H1 (cell line): ENCODE measurements at regions not wholly inside any gene's neighbourhood (a gene's known extent, or its start where the extent isn't known, plus 50 kb on each side); places are given as distances from the start of the nearest gene placed in this dataset.

Source experiments
- CTCF ChIA-PET: fragments of 300-600 bp; sonication (Branson Sonifier 250); formaldehyde crosslinking; loops from one replicate; lab custom pipeline; 2021; ENCODE audit not compliant: partially characterized antibody; lab: Charles Lee
- POLR2A ChIA-PET: fragments of 300-600 bp; sonication (Branson Sonifier 250); formaldehyde crosslinking; loops from one replicate; lab custom pipeline; 2021; ENCODE audit warnings: inconsistent platforms; ENCODE audit not compliant: partially characterized antibody; lab: Charles Lee
- DNase-seq, 2 experiments: peaks; one replicate each; pipeline versions ENCODE4 v3.0.0 to v3.0.0-alpha.2; 2010 to 2022; ENCODE audit warnings: low spot score in 2 of 2, low read depth in 1 of 2, mixed read lengths in 1 of 2
- FAIRE-seq: peaks from 2 replicates; lab custom pipeline; 2011; peaks lifted over from hg19 to GRCh38; lab: Jason Lieb, UNC
- H2AFZ ChIP-seq: 2 replicates; pipeline ENCODE4 v1.8.1; 2012; ENCODE audit warnings: low read length, inconsistent platforms
- H2AK5ac ChIP-seq: 2 replicates; pipeline ENCODE4 v1.6.1; 2013; ENCODE audit warnings: low read depth, low read length
- H2BK120ac ChIP-seq: replicated peaks from 2 replicates; pipeline ENCODE3; 2013; ENCODE audit warnings: low read depth, low read length, inconsistent platforms
- H2BK12ac ChIP-seq: 2 replicates; pipeline ENCODE4 v1.6.1; 2013; ENCODE audit warnings: low read depth, low read length
- H2BK15ac ChIP-seq: 2 replicates; pipeline ENCODE4 v1.6.1; 2013; ENCODE audit warnings: low read length
- H2BK20ac ChIP-seq: 2 replicates; pipeline ENCODE4 v1.6.1; 2013; ENCODE audit warnings: low read length
- H2BK5ac ChIP-seq: 2 replicates; pipeline ENCODE4 v1.6.1; 2013; ENCODE audit warnings: low read depth, low read length
- H3K14ac ChIP-seq: 2 replicates; pipeline ENCODE4 v1.6.1; 2013; ENCODE audit warnings: inconsistent platforms; ENCODE audit not compliant: insufficient read length
- H3K18ac ChIP-seq: 2 replicates; pipeline ENCODE4 v1.6.1; 2013; ENCODE audit warnings: low read length; ENCODE audit errors: extremely low read depth
- H3K23ac ChIP-seq: 2 replicates; pipeline ENCODE4 v1.6.1; 2013; ENCODE audit warnings: inconsistent platforms; ENCODE audit not compliant: insufficient read length
- H3K23me2 ChIP-seq: 2 replicates; pipeline ENCODE4 v1.6.1; 2013; ENCODE audit warnings: low read depth, low read length
- H3K27ac ChIP-seq: 2 replicates; pipeline ENCODE4 v1.6.1; 2011; ENCODE audit warnings: low read depth, low read length, inconsistent platforms
- H3K27me3 ChIP-seq, 4 experiments: replicated peaks in 1 of 4; 1 replicate in 1 of 4; 2 replicates in 3 of 4; pipeline versions ENCODE4 v1.6.1 to v1.8.1; 2011 to 2013; ENCODE audit warnings: low read length in 3 of 4, mild to moderate bottlenecking in 3 of 4, inconsistent platforms in 2 of 4, mixed read lengths in 2 of 4, moderate library complexity in 1 of 4; ENCODE audit not compliant: control insufficient read depth in 3 of 4, insufficient read depth in 3 of 4; ENCODE audit errors: extremely low read depth in 1 of 4
- H3K36me3 ChIP-seq, 4 experiments: 2 replicates each; pipeline versions ENCODE4 v1.6.1 to v1.8.1; 2011 to 2013; ENCODE audit warnings: mild to moderate bottlenecking in 4 of 4, low read length in 3 of 4, moderate library complexity in 2 of 4, control low read depth in 1 of 4, inconsistent platforms in 1 of 4; ENCODE audit not compliant: insufficient read depth in 4 of 4, control insufficient read depth in 2 of 4
- H3K4ac ChIP-seq: replicated peaks from 2 replicates; pipeline ENCODE3; 2013; ENCODE audit warnings: low read length, low read depth, mixed read lengths, inconsistent platforms; ENCODE audit not compliant: insufficient read length
- H3K4me1 ChIP-seq, 4 experiments: replicated peaks in 1 of 4; 1 replicate in 1 of 4; 2 replicates in 3 of 4; pipeline versions ENCODE4 v1.6.1 to v1.8.1; 2011 to 2013; ENCODE audit warnings: low read length in 3 of 4, inconsistent platforms in 2 of 4, mixed read lengths in 1 of 4; ENCODE audit not compliant: insufficient read depth in 4 of 4, control insufficient read depth in 3 of 4
- H3K4me2 ChIP-seq, 2 experiments: 2 replicates each; pipeline versions ENCODE4 v1.6.1 to v1.8.1; 2011 to 2013; ENCODE audit warnings: low read depth in 2 of 2, low read length in 2 of 2, control low read depth in 1 of 2, inconsistent platforms in 1 of 2, mild to moderate bottlenecking in 1 of 2; ENCODE audit not compliant: insufficient read depth in 1 of 2
- H3K4me3 ChIP-seq, 4 experiments: fragments of 200-600, 300-600 bp in 1 of 4; sonication (generic), shearing (Covaris generic), sonication (Bioruptor Twin) in 1 of 4; 2 replicates each; pipeline versions ENCODE4 v1.5.1 to v1.8.1; 2011 to 2016; ENCODE audit warnings: low read length in 4 of 4, low read depth in 3 of 4, control low read depth in 2 of 4, inconsistent platforms in 2 of 4, mild to moderate bottlenecking in 2 of 4, mixed read lengths in 1 of 4, moderate library complexity in 1 of 4; ENCODE audit not compliant: insufficient read depth in 2 of 4; ENCODE audit errors: extremely low read depth in 1 of 4
- H3K56ac ChIP-seq: replicated peaks from 2 replicates; pipeline ENCODE3; 2013; ENCODE audit warnings: low read depth, mild to moderate bottlenecking, mixed read lengths, low read length, inconsistent platforms; ENCODE audit not compliant: insufficient read length
- H3K79me1 ChIP-seq: 2 replicates; pipeline ENCODE4 v1.6.1; 2013; ENCODE audit warnings: low read depth, low read length, control low read depth
- H3K79me2 ChIP-seq, 2 experiments: 2 replicates each; pipeline versions ENCODE4 v1.6.1 to v1.8.1; 2012 to 2013; ENCODE audit warnings: low read length in 2 of 2, mild to moderate bottlenecking in 2 of 2, inconsistent platforms in 1 of 2; ENCODE audit not compliant: insufficient read depth in 2 of 2, control insufficient read depth in 1 of 2
- H3K9ac ChIP-seq, 4 experiments: replicated peaks in 1 of 4; 1 replicate in 1 of 4; 2 replicates in 3 of 4; pipeline versions ENCODE4 v1.6.1 to v1.8.1; 2011 to 2013; ENCODE audit warnings: low read depth in 3 of 4, low read length in 3 of 4, control low read depth in 2 of 4, mild to moderate bottlenecking in 2 of 4, moderate library complexity in 2 of 4, inconsistent platforms in 1 of 4; ENCODE audit errors: extremely low read depth in 1 of 4
- H3K9me3 ChIP-seq, 2 experiments: 2 replicates each; pipeline versions ENCODE4 v1.6.1 to v1.8.1; 2012 to 2013; ENCODE audit warnings: mild to moderate bottlenecking in 2 of 2, moderate library complexity in 2 of 2, control low read depth in 1 of 2, inconsistent platforms in 1 of 2, low read depth in 1 of 2, low read length in 1 of 2, mixed read lengths in 1 of 2; ENCODE audit not compliant: insufficient read depth in 2 of 2
- H4K20me1 ChIP-seq, 2 experiments: replicated peaks in 1 of 2; 2 replicates each; pipeline versions ENCODE3 to v1.8.1; 2011 to 2013; ENCODE audit warnings: inconsistent platforms in 2 of 2, low read length in 2 of 2, mild to moderate bottlenecking in 1 of 2; ENCODE audit not compliant: insufficient read depth in 2 of 2, control insufficient read depth in 1 of 2
- H4K5ac ChIP-seq: 2 replicates; pipeline ENCODE4 v1.6.1; 2013; ENCODE audit warnings: low read length, low read depth, mixed read lengths, inconsistent platforms; ENCODE audit not compliant: insufficient read length
- H4K8ac ChIP-seq: 2 replicates; pipeline ENCODE4 v1.8.0; 2013; ENCODE audit warnings: mild to moderate bottlenecking, moderate library complexity, low read length, inconsistent platforms; ENCODE audit not compliant: insufficient read depth; ENCODE audit errors: extremely low read depth
- H4K91ac ChIP-seq: replicated peaks from 2 replicates; pipeline ENCODE3; 2013; ENCODE audit warnings: low read length, mixed read lengths, inconsistent platforms; ENCODE audit not compliant: insufficient read length
- ATF3 ChIP-seq: IDR thresholded peaks from 2 replicates; pipeline ENCODE4 v1.6.1; 2011; ENCODE audit warnings: low read depth, mild to moderate bottlenecking, low read length; ENCODE audit not compliant: insufficient read depth
- GABPA ChIP-seq: IDR thresholded peaks from 2 replicates; pipeline ENCODE4 v1.6.1; 2011; ENCODE audit warnings: mild to moderate bottlenecking, low read length, moderate library complexity, borderline replicate concordance; ENCODE audit not compliant: insufficient read depth
- GTF2F1 ChIP-seq: IDR thresholded peaks from 2 replicates; pipeline ENCODE4 v1.6.1; 2012; ENCODE audit warnings: low read depth, low read length, improper control_type of control experiment, borderline replicate concordance
- HDAC2 ChIP-seq, 2 experiments: fragments of 300-600 bp in 1 of 2; sonication (generic) in 1 of 2; IDR thresholded peaks; 2 replicates each; pipeline ENCODE4 v1.6.1; 2011 to 2012; ENCODE audit warnings: low read depth in 2 of 2, low read length in 2 of 2, mild to moderate bottlenecking in 2 of 2, moderate library complexity in 2 of 2, borderline replicate concordance in 1 of 2, inconsistent platforms in 1 of 2
- HDAC6 ChIP-seq: IDR thresholded peaks from one replicate; pipeline ENCODE4 v1.7.1; 2012; ENCODE audit warnings: low read depth, mild to moderate bottlenecking, inconsistent platforms, low read length, moderate library complexity
- JUND ChIP-seq: IDR thresholded peaks from 2 replicates; pipeline ENCODE4 v1.6.1; 2011; ENCODE audit warnings: mild to moderate bottlenecking, improper control_type of control experiment, low read length
- POLR2A ChIP-seq, 2 experiments: IDR thresholded peaks; 1 replicate in 1 of 2; 2 replicates in 1 of 2; pipeline ENCODE4 v1.6.1; 2011; ENCODE audit warnings: low read depth in 2 of 2, low read length in 2 of 2, mild to moderate bottlenecking in 2 of 2; ENCODE audit errors: control extremely low read depth in 1 of 2
- RFX5 ChIP-seq: IDR thresholded peaks from 2 replicates; pipeline ENCODE4 v1.6.1; 2011; ENCODE audit warnings: low read depth, low read length, improper control_type of control experiment, borderline replicate concordance
- SIX5 ChIP-seq: IDR thresholded peaks from 2 replicates; pipeline ENCODE4 v1.6.1; 2011; ENCODE audit warnings: mild to moderate bottlenecking, low read depth, low read length
- WGBS, 2 experiments: shearing (Covaris generic) in 1 of 2; methylation state at CpG; one replicate each; pipeline versions ENCODE4 v1.1.6 to v1.1.7; 2013 to 2015; ENCODE audit warnings: low lambda C conversion rate in 2 of 2, mixed read lengths in 2 of 2, inconsistent platforms in 1 of 2, low coverage in 1 of 2, missing lambda C conversion rate in 1 of 2; ENCODE audit not compliant: insufficient replicate concordance in 2 of 2, insufficient coverage in 1 of 2, insufficient read length in 1 of 2; ENCODE audit errors: extremely low coverage in 1 of 2, missing lambda C conversion rate in 1 of 2; 5-methylcytosine and 5-hydroxymethylcytosine counted together

- no peaks in the 10 kb centered on the region for H4K20me1 ChIP-seq
- no peaks in the 10 kb centered on the region for H3K23me2 ChIP-seq
- TF ChIP-seq JUND (no peak), SIX5 (no peak), HDAC2 (IDR thresholded peaks at IDR 0.05; ENCODE audit: borderline replicate concordance in 1 of 2, low read depth in 2 of 2, low read length in 2 of 2) (no peak), RFX5 (no peak), GABPA (no peak), POLR2A (IDR thresholded peaks at IDR 0.05; ENCODE audit: control extremely low read depth in 1 of 2, low read depth in 2 of 2, low read length in 2 of 2) (no peak), ATF3 (no peak), HDAC6 (no peak), GTF2F1 (no peak)
- H3K79me1 ChIP-seq = no peaks in the 10 kb centered on the region
- no peak overlapping the region for H3K14ac ChIP-seq
- no peak overlapping the region for H3K9ac ChIP-seq
- no peak overlapping the region for H3K27ac ChIP-seq
- no peaks in the 10 kb centered on the region for H3K9me3 ChIP-seq
- no peak overlapping the region for H4K8ac ChIP-seq
- H3K27me3 ChIP-seq = no peaks in the 10 kb centered on the region
- H3K4me1 ChIP-seq = no peaks in the 10 kb centered on the region; a peak in 1 of 7 replicates
- H2BK20ac ChIP-seq = no peak overlapping the region
- no peak overlapping the region for H2BK12ac ChIP-seq
- H4K91ac ChIP-seq = no peak overlapping the region
- no peak overlapping the region for H3K18ac ChIP-seq
- no peak overlapping the region for H3K4me3 ChIP-seq
- 94% methylated on average over 4 of the region's 4 CpGs; no CpG with 5 or more reads in 1 of the 2 experiments for WGBS, 2 experiments
- H3K79me2 ChIP-seq = no peaks in the 10 kb centered on the region
- no peak overlapping the region for H2BK5ac ChIP-seq
- H4K5ac ChIP-seq = no peak overlapping the region
- no peak overlapping the region for H3K23ac ChIP-seq
- FAIRE-seq = no peak
- no peaks in the 10 kb centered on the region for H3K36me3 ChIP-seq
- H3K4ac ChIP-seq = no peak overlapping the region
- H3K4me2 ChIP-seq = no peak overlapping the region
- H3K56ac ChIP-seq = no peak overlapping the region
- ChIA-PET CTCF (interaction anchor here (1.5 to 1.6 kb wide), 2 partner anchors 103 to 156 kb away, joined by 3 to 8 read pairs; no protein-coding TSS in a partner anchor), POLR2A (interaction anchor here (0.7 kb wide), 1 partner anchor 110 kb away, joined by 3 read pairs; no protein-coding TSS in a partner anchor)
- no peak for DNase-seq
- no peak overlapping the region for H2AK5ac ChIP-seq
- H2BK15ac ChIP-seq = no peak overlapping the region
- no peak overlapping the region for H2AFZ ChIP-seq
- H2BK120ac ChIP-seq = no peak overlapping the region
Observed at GRCh38 chr2:196233805-196234475, 62.6 kb upstream of the STK17B start.
